Suppressor macrophage (primary cell): ENCODE measurements at regions not wholly inside any gene's neighbourhood (a gene's known extent, or its start where the extent isn't known, plus 50 kb on each side); places are given as distances from the start of the nearest gene placed in this dataset.
"Not testable (repeated sequence)": the region's sequence is repeated elsewhere in the genome, so short reads cannot be mapped to it uniquely, and the experiment has no call there.

Experiments used
- DNase-seq, 4 experiments: peaks; one replicate each; pipeline ENCODE4 v3.0.0-alpha.2; 2020 to 2022

GRCh38 chr16:29217752-29218126 is 188.8 kb downstream of the NPIPB11 start:
- DNase-seq, result not testable (repeated sequence)

- not testable (repeated sequence) for DNase-seq
Measured at GRCh38 chr16:29217104-29217751, 189.3 kb downstream of the NPIPB11 start.

GRCh38 chr16:29213770-29214169 is 192.7 kb downstream of the NPIPB11 start:
- DNase-seq, result not testable (repeated sequence)

GRCh38 chr16:29213251-29213650 is 193.3 kb downstream of the NPIPB11 start:
- DNase-seq, result not testable (repeated sequence)

GRCh38 chr16:29212084-29213027 is 194.2 kb downstream of the NPIPB11 start:
- DNase-seq, result not testable (repeated sequence)

GRCh38 chr16:29211456-29211855 is 195.1 kb downstream of the NPIPB11 start:
- DNase-seq, result not testable (repeated sequence)

- DNase-seq, result not testable (repeated sequence)
Measured at GRCh38 chr16:29210299-29211150, 196.0 kb downstream of the NPIPB11 start.

GRCh38 chr16:29206120-29206519 is 200.4 kb downstream of the NPIPB11 start:
- DNase-seq, result not testable (repeated sequence)

- DNase-seq, result not testable (repeated sequence)
Measured at GRCh38 chr16:29205151-29205550, 201.4 kb downstream of the NPIPB11 start.

- DNase-seq, result no peak
Measured at GRCh38 chr16:29204806-29205135, 201.7 kb downstream of the NPIPB11 start.

- not testable (repeated sequence) for DNase-seq
Measured at GRCh38 chr16:29203933-29204805, 202.3 kb downstream of the NPIPB11 start.

- not testable (repeated sequence) for DNase-seq
Measured at GRCh38 chr16:29203046-29203932, 203.2 kb downstream of the NPIPB11 start.

- DNase-seq, result not testable (repeated sequence)
Measured at GRCh38 chr16:29202642-29203041, 203.9 kb downstream of the NPIPB11 start.

- not testable (repeated sequence) for DNase-seq
Measured at GRCh38 chr16:29202025-29202632, 204.4 kb downstream of the NPIPB11 start.

GRCh38 chr16:29201296-29202024 is 205.1 kb downstream of the NPIPB11 start:
- DNase-seq, result not testable (repeated sequence)

- not testable (repeated sequence) for DNase-seq
Measured at GRCh38 chr16:29200681-29201080, 205.8 kb downstream of the NPIPB11 start.

GRCh38 chr16:29200135-29200601 is 206.3 kb downstream of the NPIPB11 start:
- not testable (repeated sequence) for DNase-seq

- DNase-seq, result peak in 3 of 4 experiments; percentile 31 to 55 (median 33)
Measured at GRCh38 chr16:29199626-29200025, 206.9 kb downstream of the NPIPB11 start.
